ENCODE measurements at regions not wholly inside any gene's neighbourhood (a gene's known extent, or its start where the extent isn't known, plus 50 kb on each side); places are given as distances from the start of the nearest gene placed in this dataset.

DNA sequence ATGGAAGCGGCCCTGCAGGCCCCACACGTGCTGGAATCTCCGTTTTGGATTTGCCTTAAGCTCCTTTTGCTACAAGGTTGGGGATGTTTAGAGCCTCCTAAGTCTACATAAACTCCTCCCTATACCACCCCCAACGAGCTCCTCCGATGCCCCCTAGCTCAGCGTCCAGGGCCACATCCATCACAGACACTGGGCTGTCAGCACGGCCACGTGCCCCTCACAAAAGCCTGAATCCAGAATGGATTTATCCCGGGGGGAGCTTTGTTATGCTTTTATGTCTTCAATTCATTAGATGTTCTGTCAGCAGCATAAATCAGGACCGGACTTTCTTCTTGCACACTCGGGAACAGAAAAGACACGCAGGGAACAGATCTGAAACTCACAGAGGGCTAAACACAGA lies 52.6 kb upstream of the CD82 start:
- intact Hi-C loops (cut with micrococcal nuclease), result no loop called here
- ATAC-seq (no peak), DNase-seq (no peak)

DNA sequence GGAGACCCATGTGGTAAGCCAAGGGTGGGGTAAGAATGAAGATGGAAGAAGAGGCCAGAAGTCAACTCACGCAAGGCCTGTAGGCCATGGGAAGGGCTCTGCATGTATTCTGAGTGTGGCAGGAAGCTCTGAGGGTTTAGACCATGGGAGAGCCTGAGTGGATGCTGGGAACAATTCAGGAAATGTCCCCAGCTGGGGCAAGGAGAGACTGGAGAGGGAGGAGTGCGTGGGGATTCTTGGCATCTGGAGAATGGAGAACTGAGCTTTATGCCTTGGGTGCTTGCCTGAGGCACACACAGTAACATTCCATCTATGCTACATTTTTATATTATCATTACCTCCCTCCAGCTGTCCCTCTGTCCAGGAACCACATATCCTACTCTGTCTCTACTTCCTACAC lies 50.4 kb upstream of the CD82 start:
- ATAC-seq (peak; percentile 27), DNase-seq (no peak)
- intact Hi-C loops (cut with micrococcal nuclease), result no loop called here

Data from left ventricle myocardium superior (tissue), 1 donor.